NCI-H460 (cell line): ENCODE measurements at regions not wholly inside any gene's neighbourhood (a gene's known extent, or its start where the extent isn't known, plus 50 kb on each side); places are given as distances from the start of the nearest gene placed in this dataset.

Experiments used
- DNase-seq: peaks from one replicate; pipeline ENCODE4 v3.0.0-alpha.2; 2016; ENCODE audit warnings: low read depth; ENCODE audit errors: extremely low read depth

GRCh38 chr11:13868710-13869397, 93.7 kb upstream of the SPON1 start:
- DNase-seq = peak; percentile 48

- DNase-seq = no peak
These were observed 93.1 kb upstream of the SPON1 start for GRCh38 chr11:13869398-13869886.

GRCh38 chr11:13874597-13874996, 87.9 kb upstream of the SPON1 start:
- DNase-seq = no peak

GRCh38 chr11:13875643-13876042, 86.9 kb upstream of the SPON1 start:
- no peak for DNase-seq

- DNase-seq = no peak
These were observed 86.1 kb upstream of the SPON1 start for GRCh38 chr11:13876423-13876822.

GRCh38 chr11:13878077-13878476, 84.4 kb upstream of the SPON1 start:
- no peak for DNase-seq

- DNase-seq = no peak
These were observed 81.9 kb upstream of the SPON1 start for GRCh38 chr11:13880634-13881033.

GRCh38 chr11:13881226-13881905, 81.2 kb upstream of the SPON1 start:
- DNase-seq = no peak

- DNase-seq = no peak
These were observed 79.5 kb upstream of the SPON1 start for GRCh38 chr11:13883042-13883441.

GRCh38 chr11:13883589-13883988, 78.9 kb upstream of the SPON1 start:
- no peak for DNase-seq

GRCh38 chr11:13884158-13884799, 78.2 kb upstream of the SPON1 start:
- no peak for DNase-seq

- DNase-seq = no peak
These were observed 77.4 kb upstream of the SPON1 start for GRCh38 chr11:13885083-13885482.

GRCh38 chr11:13889552-13890249, 72.8 kb upstream of the SPON1 start:
- DNase-seq = no peak

GRCh38 chr11:13891911-13892310, 70.6 kb upstream of the SPON1 start:
- no peak for DNase-seq

GRCh38 chr11:13896175-13896980, 66.1 kb upstream of the SPON1 start:
- DNase-seq = no peak

- DNase-seq = no peak
These were observed 65.6 kb upstream of the SPON1 start for GRCh38 chr11:13896981-13897353.

- no peak for DNase-seq
These were observed 64.8 kb upstream of the SPON1 start for GRCh38 chr11:13897646-13898276.

- no peak for DNase-seq
These were observed 62.9 kb upstream of the SPON1 start for GRCh38 chr11:13899603-13900002.

GRCh38 chr11:13902523-13902922, 60.0 kb upstream of the SPON1 start:
- no peak for DNase-seq
